ENCODE measurements at regions not wholly inside any gene's neighbourhood (a gene's known extent, or its start where the extent isn't known, plus 50 kb on each side); places are given as distances from the start of the nearest gene placed in this dataset.
"Not testable (repeated sequence)": the region's sequence is repeated elsewhere in the genome, so short reads cannot be mapped to it uniquely, and the experiment has no call there.

DNA sequence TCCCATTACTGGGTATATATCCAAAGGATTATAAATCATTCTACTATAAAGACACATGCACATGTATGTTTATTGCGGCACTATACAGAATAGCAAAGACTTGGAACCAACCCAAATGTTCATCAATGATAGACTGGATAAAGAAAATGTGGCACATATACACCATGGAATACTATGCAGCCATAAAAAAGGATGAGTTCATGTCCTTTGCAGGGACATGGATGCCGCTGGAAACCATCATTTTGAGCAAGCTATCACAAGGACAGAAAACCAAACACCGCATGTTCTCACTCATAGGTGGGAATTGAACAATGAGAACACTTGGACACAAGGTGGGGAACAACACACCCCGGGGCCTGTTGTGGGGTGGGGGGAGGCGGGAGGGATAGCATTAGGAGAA, 57.0 kb upstream of the NEUROD1 start:
- POLR2A ChIA-PET: not testable (repeated sequence)

DNA sequence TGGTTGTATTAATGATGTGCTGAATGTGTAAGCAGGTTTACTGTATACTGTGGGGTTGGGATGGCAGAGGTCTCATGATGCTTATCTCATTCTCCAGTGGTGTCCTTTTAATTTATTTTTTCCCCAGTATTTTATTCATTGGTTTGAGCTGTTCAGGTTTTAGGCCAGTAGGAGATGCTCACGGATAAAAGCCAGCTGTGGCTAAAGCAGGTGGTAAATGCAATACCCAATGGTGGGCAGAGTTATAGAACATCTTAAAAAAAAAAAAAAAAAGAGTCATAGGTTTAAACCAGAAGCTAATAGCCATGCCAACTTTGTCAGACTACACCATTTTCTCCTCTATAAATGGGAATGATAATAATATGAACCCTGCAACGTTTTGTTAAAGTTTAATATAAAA, 57.8 kb upstream of the NEUROD1 start:
- CTCF ChIA-PET: interaction anchor here (0.6 to 1.6 kb wide), 4 partner anchors 14 to 1259 kb away, joined by 3 read pairs; no protein-coding TSS in a partner anchor
- Histone ChIP-seq H3K4me3 (no peak overlapping the region), H3K9me3 (peaks cover 3% of the 10 kb centered on the region; the same call in 1 of the 3 replicates), H3K27ac (no peak overlapping the region), H3K4me1 (peaks cover under 1% of the 10 kb centered on the region; the same call in 2 of the 3 replicates), H3K4me2 (no peak overlapping the region)
- POLR2A ChIA-PET: interaction anchor here (0.7 kb wide), 1 partner anchor 621 kb away, joined by 3 read pairs; no protein-coding TSS in a partner anchor
- WGBS (ENCODE audit: missing lambda C conversion rate): 3% methylated on average over 2 of the region's 2 CpGs
- no peak for FAIRE-seq
- peak in 1 of 2 experiments; percentile 30 for DNase-seq (ENCODE audit: low read depth in 1 of 2, low spot score in 1 of 2)
- peak in 1 of 2 experiments; percentile 66; a peak in 3 of 6 replicates for ATAC-seq
- TF ChIP-seq, protein P1, sequence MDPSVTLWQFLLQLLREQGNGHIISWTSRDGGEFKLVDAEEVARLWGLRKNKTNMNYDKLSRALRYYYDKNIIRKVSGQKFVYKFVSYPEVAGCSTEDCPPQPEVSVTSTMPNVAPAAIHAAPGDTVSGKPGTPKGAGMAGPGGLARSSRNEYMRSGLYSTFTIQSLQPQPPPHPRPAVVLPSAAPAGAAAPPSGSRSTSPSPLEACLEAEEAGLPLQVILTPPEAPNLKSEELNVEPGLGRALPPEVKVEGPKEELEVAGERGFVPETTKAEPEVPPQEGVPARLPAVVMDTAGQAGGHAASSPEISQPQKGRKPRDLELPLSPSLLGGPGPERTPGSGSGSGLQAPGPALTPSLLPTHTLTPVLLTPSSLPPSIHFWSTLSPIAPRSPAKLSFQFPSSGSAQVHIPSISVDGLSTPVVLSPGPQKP (IDR thresholded peaks at IDR 0.05; ENCODE audit: low read depth, low read length): no peak
- TF ChIP-seq GATA3 (IDR thresholded peaks at IDR 0.05; ENCODE audit: borderline replicate concordance) (no peak), PHF8 (IDR thresholded peaks at IDR 0.05; ENCODE audit: borderline replicate concordance, low read depth) (no peak), KDM1A (IDR thresholded peaks at IDR 0.05; ENCODE audit: low read depth) (no peak), PBX3 (IDR thresholded peaks at IDR 0.05) (no peak), POLR2AphosphoS2 (conservative IDR thresholded peaks at IDR 0.05; ENCODE audit: low read length) (no peak), RARB (CRISPR knock-in tag; IDR thresholded peaks at IDR 0.05) (no peak), BHLHE40 (IDR thresholded peaks at IDR 0.05; ENCODE audit: low read depth, low read length) (no peak), RAD21 (conservative IDR thresholded peaks at IDR 0.05 in 1 of 2, IDR thresholded peaks at IDR 0.05 in 1 of 2) (peak in 1 of 2 experiments; percentile 58; a peak in 2 of 5 replicates), NR3C1 (IDR thresholded peaks at IDR 0.05) (no peak), RFX5 (IDR thresholded peaks at IDR 0.05) (no peak), CTCF (IDR thresholded peaks at IDR 0.05) (peak; percentile 17; the same call in 1 of the 3 replicates)

More for the DNA sequence above, 57.0 kb upstream of the NEUROD1 start:
- not testable (repeated sequence) for H3K4me1 ChIP-seq; H3K4me3 ChIP-seq; DNase-seq (ENCODE audit: low read depth in 1 of 2, low spot score in 1 of 2); H3K27ac ChIP-seq; FAIRE-seq; H3K4me2 ChIP-seq; H3K9me3 ChIP-seq; ATAC-seq
- CTCF ChIA-PET: interaction anchor here (1.6 kb wide), 1 partner anchor 22 kb away, joined by 3 read pairs; no protein-coding TSS in a partner anchor
- WGBS (ENCODE audit: missing lambda C conversion rate): 24% methylated on average over 5 of the region's 5 CpGs

DNA sequence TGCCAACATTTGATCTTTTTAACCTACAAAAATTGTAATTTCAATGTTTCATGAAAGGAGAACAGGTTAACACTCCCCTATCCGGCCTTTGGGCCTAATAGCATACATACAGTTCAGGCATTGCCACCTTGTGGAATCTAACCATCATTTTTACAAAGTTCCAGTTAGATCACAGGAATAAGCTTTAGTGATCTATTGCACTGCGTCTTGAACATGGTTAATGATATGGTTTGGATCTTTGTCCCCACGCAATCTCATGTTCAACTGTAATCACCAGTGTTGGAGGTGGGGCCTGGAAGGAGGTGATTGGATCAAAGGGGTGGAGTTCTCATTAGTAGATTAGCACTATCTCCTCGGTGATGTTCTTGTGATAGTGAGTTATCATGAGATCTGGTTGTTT, 58.2 kb upstream of the NEUROD1 start:
- ChIA-PET POLR2A (interaction anchor here (0.7 kb wide), 1 partner anchor 622 kb away, joined by 3 read pairs; no protein-coding TSS in a partner anchor), CTCF (interaction anchor here (0.6 to 1.6 kb wide), 4 partner anchors 15 to 1259 kb away, joined by 3 read pairs; no protein-coding TSS in a partner anchor)
- TF ChIP-seq, protein P1 (IDR thresholded peaks at IDR 0.05; ENCODE audit: low read depth, low read length): no peak
- TF ChIP-seq SMC3 (IDR thresholded peaks at IDR 0.05) (no peak), EHMT2 (IDR thresholded peaks at IDR 0.05; ENCODE audit: low read depth) (no peak)
- DNase-seq (ENCODE audit: low read depth in 1 of 2, low spot score in 1 of 2) (no peak), FAIRE-seq (no peak), ATAC-seq (no peak)
- peaks cover 6% of the 10 kb centered on the region; the same call in 2 of the 3 replicates for H3K4me1 ChIP-seq
- WGBS (ENCODE audit: missing lambda C conversion rate): 69% methylated on average over 4 of the region's 4 CpGs
- no peak overlapping the region for H3K4me2 ChIP-seq
- peaks cover 3% of the 10 kb centered on the region; the same call in 1 of the 3 replicates for H3K9me3 ChIP-seq
- H3K27ac ChIP-seq: no peak overlapping the region
- no peak overlapping the region for H3K4me3 ChIP-seq
